ENCODE measurements at regions not wholly inside any gene's neighbourhood (a gene's known extent, or its start where the extent isn't known, plus 50 kb on each side); places are given as distances from the start of the nearest gene placed in this dataset.
"Not testable (repeated sequence)": the region's sequence is repeated elsewhere in the genome, so short reads cannot be mapped to it uniquely, and the experiment has no call there.

DNA sequence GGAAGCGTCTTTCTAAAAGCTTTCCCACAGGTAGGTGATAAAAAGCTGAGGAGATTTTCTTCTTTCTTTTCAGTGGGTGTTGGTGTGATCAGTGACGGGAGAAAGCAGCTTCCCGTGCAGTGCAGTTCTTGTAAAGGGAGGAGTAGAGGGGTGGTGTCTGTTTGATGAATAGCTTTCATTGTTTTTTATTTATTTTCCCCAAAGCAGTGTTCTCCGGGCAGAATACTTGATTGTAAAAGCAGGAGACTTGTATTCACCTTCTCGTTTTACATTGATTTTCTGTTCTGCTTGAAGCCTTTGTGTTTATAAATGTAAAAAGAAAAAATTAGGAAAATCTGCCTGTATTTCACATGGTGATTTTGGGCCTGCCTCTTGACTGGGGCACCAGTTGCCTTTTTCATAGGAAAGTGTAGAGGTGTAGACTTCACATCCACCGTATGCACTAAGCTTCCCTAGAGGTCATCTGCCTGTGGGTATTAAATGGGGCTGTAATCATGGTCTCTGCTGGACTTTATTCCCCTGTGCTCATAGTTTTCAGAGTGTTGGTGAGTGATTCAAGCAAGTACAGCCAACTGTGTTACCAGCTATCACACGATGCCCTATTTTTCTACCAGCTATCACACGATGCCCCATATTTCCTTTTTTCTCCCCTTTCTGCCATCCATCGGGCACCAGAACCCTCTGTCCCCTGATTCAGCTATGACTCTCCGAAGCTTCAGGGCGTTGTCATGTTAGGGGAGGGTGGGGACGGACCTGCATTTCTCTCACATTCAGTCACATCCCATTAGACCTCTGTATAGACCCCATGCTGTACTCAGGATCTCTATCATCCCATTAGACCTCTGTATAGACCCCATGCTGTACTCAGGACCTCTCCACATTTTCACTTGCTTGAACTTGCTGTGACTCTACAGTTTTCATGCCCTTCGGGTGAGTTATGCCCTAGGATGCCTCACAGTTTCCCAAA is 526.5 kb downstream of the TRIML1 start:
- DNase-seq = no peak

DNA sequence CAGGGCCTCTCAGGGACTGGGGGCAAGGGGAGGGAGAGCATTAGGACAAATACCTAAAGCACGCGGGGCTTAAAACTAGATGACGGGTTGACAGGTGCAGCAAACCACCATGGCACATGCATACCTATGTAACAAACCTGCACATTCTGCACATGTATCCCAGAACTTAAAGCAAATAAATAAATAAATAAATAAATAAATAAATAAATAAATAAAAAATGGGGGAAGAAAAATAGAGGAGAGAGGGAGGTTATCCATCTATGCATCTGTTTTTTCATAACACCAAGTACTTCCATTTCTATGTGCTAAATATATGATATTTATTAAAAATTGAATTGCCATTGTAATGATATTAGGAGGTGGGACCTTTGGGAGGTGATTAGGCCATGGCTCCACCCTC is 539.5 kb downstream of the TRIML1 start:
- DNase-seq = not testable (repeated sequence)

DNA sequence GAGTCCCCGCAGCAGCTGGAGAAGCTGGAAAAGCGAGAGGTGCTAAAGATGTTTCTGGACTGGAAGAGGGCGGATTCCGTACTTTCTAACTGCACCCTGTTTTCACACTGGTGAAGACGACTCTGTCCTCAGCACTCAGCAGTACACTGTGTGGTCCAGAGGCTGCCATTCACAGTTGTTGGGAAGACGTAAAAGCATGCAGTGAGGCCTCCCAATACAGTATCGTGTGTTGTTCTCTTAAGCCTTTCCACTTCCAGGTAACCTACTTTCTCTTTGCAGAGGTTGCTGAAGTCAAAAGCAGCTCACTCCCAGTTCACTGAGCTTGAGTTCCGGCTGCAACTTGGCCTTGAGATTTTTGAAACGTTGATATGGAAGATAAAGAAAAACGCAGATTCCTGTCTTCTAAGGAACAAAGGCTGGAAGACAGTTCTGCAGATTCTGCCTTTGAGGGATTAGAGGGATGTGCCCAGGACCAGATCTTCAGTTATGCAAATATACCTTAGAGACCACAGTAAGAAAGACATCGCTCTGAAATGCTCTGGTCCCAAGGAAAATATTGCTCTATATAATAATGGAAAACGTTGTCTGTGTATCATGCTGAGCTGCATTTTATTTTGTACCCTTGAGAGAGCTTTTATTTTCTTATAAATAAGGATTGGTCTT is 540.9 kb downstream of the TRIML1 start:
- no peak for DNase-seq

GRCh38 chr4:188680667-188681063 is 541.4 kb downstream of the TRIML1 start:
- DNase-seq = no peak

- no peak for DNase-seq
Measured at GRCh38 chr4:188682321-188682720, 543.1 kb downstream of the TRIML1 start.

- peak; percentile 52 for DNase-seq
Measured at GRCh38 chr4:188683571-188683970, 544.3 kb downstream of the TRIML1 start.

GRCh38 chr4:188688956-188689355 is 549.7 kb downstream of the TRIML1 start:
- peak; percentile 49 for DNase-seq

DNA sequence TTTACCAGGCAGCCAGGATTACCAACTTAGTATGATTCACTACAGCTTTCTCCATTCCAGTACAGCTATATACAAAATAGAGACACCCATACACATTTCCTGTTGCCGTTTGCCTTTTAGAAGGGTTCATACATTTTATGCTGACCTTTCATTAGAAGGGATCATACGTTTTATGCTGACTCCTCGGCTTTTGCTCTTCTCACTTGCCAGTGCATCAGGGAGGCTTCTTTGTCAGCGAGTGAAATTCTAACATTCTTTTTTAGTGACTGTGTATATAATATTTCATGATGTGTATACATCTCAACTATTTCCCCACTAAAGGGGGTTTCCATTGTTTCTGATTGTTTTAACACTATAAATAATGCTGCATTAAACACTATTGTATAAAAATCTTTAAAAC is 552.6 kb downstream of the TRIML1 start:
- DNase-seq = peak; percentile 76

GRCh38 chr4:188695261-188695660 is 556.0 kb downstream of the TRIML1 start:
- no peak for DNase-seq

GRCh38 chr4:188697243-188697642 is 558.0 kb downstream of the TRIML1 start:
- no peak for DNase-seq

GRCh38 chr4:188701952-188702351 is 562.7 kb downstream of the TRIML1 start:
- no peak for DNase-seq

- DNase-seq = no peak
Measured at GRCh38 chr4:188704288-188704687, 565.0 kb downstream of the TRIML1 start.

DNA sequence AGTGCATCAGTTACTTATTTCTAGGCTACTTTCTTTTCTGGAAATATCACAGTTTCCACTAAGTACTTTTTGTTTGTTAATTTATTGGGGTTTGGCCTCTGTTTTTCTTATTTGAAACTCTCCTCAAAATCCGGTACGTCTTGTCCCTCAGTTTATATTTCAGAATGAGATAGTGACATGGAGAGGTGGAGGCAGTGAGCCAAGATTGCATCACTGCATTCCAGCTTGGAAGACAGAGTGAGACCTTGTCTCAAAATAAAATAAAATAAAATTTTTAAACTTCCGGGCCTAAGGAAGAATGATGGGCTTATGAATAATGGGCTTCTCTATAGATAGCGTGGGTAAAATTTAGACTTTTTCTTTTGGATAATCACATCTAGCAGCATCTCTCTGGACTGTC is 567.8 kb downstream of the TRIML1 start:
- DNase-seq = no peak

GRCh38 chr4:188714501-188714900 is 575.3 kb downstream of the TRIML1 start:
- DNase-seq = peak; percentile 90

DNA sequence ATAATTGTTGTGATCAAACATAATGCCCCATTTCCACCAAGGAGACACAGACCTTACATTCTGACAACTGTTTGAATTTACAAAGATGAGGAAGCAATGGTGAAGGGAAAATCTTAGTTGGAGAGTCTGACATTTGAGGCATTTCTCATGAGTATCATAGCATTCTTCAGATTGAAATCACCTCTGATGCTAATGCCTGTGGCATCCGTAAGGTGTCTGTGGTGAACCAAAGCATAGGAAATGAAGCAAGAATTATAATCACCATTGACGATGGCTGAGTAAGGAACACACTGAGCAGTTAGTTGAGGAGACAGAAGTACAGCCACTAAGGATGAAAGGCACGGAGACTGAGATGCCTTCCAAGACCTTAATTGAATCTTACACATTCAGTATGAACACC is 575.7 kb downstream of the TRIML1 start:
- DNase-seq = peak; percentile 98

DNA sequence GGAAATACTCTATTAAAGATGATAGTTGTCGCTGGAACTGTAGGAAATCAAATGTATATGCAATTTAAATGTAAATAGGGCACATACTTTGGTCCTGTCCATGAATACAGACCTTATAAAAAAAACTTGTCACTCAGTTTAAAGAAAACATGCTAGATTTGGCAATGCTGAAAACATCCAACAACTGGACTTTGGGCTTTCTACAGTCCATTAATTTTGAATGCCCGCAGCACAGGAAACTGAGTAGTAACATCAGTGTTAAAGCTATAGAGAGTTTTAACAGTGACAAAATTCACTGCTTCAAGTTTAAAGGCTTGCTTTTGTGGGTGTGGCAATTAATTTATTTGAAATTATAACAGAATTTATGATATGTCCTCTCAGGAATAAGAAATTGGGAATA is 578.4 kb downstream of the TRIML1 start:
- no peak for DNase-seq

DNA sequence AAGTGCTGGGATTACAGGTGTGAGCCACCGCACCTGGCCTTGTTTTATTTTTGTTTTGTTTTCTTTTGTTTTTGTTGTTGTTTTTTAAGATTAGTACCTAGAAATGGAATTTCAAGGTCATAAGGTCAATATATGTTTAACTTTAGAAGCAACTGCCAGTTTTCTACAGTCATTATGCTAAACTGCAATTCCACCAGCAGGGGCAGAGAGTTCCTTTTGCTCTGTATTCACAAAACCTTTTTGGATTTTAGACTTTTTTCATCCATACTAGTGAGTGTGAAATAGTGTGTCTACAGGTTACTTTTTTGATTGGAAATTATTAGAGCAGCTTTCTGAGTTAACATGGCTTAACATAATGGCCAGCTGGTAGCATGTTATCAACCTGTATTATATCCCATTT is 580.6 kb downstream of the TRIML1 start:
- no peak for DNase-seq

GRCh38 chr4:188722911-188723310 is 583.7 kb downstream of the TRIML1 start:
- DNase-seq = peak; percentile 46

- DNase-seq = no peak
Measured at GRCh38 chr4:188727746-188728145, 588.5 kb downstream of the TRIML1 start.

DNA sequence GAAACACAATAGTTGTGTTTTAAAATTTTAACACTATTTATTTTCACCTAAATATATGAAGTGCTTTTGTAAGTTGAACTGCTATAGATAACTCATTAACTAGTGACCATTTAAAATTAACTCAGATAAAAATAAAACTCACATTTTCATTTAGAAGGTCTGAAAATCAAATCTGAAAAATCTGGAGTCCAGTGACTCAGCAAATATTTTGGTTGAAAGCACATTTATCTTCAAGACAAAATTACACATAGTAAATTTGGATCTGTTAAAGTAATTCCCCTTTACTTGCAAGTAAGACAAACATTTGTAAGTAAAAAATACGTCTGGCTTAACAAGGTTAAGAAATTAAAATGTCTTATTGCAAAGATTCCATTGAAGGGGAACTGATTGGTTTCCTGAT is 589.1 kb downstream of the TRIML1 start:
- peak; percentile 43 for DNase-seq

DNA sequence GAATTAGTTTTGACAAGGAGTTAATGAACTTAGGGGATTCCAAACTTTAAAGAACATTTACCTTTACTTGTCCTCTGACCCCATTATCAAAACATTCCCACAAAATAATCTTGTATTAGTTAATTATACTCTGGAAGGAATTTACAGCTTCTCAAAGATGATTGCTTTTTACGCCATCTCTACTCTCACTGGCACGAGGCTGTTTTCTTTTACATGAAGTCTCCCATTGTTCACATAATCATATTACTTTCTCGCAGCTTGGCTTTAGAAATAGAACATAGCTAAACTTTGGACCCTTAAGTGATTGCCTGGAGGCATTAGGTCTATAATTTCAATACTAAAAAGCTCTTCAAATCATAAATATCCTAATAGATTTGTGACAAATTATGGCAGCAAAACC is 592.9 kb downstream of the TRIML1 start:
- no peak for DNase-seq

DNA sequence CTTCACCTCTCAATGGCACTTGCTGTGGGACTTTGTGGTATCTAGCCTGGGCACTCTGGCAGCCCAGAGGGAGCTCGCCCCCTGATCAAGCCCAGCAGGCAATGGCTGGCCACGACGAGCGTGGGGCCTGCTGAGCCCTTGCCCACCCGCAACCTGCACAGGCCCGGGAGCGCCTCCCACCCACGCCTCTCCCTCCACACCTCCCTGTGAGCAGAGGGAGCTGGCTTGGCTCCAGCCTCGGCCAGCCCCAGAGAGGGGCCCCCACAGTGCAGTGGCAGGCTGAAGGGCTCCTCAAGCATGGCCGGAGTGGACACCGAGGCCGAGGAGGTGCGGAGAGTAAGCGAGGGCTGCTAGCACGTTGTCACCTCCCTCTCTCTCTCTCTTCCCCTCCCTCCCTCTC is 595.8 kb downstream of the TRIML1 start:
- DNase-seq = no peak

DNA sequence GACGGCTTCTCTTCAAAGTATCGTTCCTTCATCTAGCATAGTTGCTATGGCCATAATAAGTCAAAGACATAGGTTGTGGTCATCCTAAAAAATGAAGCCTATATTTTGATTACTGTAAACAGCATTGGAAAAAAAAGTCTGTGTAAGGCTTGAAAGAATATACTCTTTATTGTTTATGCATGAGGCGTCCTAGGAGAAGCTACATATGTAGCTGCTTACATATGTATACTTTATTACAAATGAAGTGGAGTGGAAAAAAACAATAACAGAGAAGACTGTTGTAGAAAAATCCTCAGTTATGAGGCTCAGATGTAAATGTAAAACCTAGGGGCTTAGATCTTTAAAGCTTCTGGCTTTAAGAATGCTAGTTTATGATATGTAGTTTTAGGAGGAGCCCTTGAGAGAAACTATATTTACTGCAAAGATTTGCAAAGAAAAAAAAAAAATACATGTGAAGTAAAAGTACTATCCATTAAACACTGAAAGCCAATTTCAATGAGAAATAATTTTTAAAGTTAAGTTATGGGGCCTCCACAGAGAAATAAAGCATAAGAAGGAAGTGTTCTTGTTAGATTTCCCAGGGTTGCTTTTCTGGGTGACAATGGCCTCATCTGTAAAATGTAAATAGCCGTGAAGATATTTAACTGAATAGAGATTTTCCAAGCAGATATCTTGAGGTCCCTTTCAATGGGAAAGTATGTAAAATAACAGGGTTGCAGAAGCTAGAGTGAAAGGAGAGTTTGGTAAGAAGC is 598.2 kb downstream of the TRIML1 start:
- no peak for DNase-seq

Measured in fibroblast of upper back skin (primary cell).